ENCODE measurements at regions not wholly inside any gene's neighbourhood (a gene's known extent, or its start where the extent isn't known, plus 50 kb on each side); places are given as distances from the start of the nearest gene placed in this dataset.

- Histone ChIP-seq H3K4me1 (ENCODE audit: control insufficient read depth, insufficient read depth, low read length) (no peaks in the 10 kb centered on the region), H3K27ac (ENCODE audit: control insufficient read depth, insufficient read depth) (no peak overlapping the region), H3K9me3 (replicated peaks; ENCODE audit: control insufficient read depth, insufficient read depth, low read length) (no peaks in the 10 kb centered on the region), H3K4me2 (ENCODE audit: control insufficient read depth, insufficient read depth) (no peak overlapping the region), H4K20me1 (ENCODE audit: control insufficient read depth, insufficient read depth) (no peaks in the 10 kb centered on the region), H3K9ac (ENCODE audit: control insufficient read depth, insufficient read depth, low read length) (no peak overlapping the region), H3K27me3 (replicated peaks in 1 of 2; ENCODE audit: control insufficient read depth in 2 of 2, insufficient read depth in 2 of 2, low read length in 1 of 2) (no peaks in the 10 kb centered on the region), H2AFZ (ENCODE audit: control insufficient read depth, low read depth, low read length) (no peak overlapping the region), H3K4me3 (no peak overlapping the region), H3K79me2 (ENCODE audit: control insufficient read depth, insufficient read depth, low read length) (no peaks in the 10 kb centered on the region), H3K36me3 (ENCODE audit: control insufficient read depth in 2 of 2, insufficient read depth in 2 of 2, low read length in 1 of 2) (no peaks in the 10 kb centered on the region)
- DNase-seq (ENCODE audit: low read depth, low spot score), result no peak
- no TSS peak for BruUV-seq (replicated peaks)
- ChIA-PET POLR2A (no interaction called here), RAD21 (ENCODE audit: unreplicated experiment) (no interaction called here), SMC1A (ENCODE audit: uncharacterized antibody, unreplicated experiment) (no interaction called here), CTCF (no interaction called here)
- in situ Hi-C loops (cut with MboI), result no loop called here
- intact Hi-C loops (cut with micrococcal nuclease; ENCODE audit: unreplicated experiment), result no loop called here
- 0% methylated on average over 2 of the region's 2 CpGs for WGBS (ENCODE audit: insufficient coverage, insufficient replicate concordance, low lambda C conversion rate, missing lambda C conversion rate)
- no peak for ATAC-seq
- TF ChIP-seq MYB (IDR thresholded peaks at IDR 0.05; ENCODE audit: borderline replicate concordance, low read depth, low read length), result no peak
- TF ChIP-seq CEBPZ (IDR thresholded peaks at IDR 0.05; ENCODE audit: low read depth, low read length), result no peak
- no peak for TF ChIP-seq WRNIP1 (IDR thresholded peaks at IDR 0.05; ENCODE audit: borderline replicate concordance, low read depth, low read length)
- no peak for TF ChIP-seq HCFC1 (IDR thresholded peaks at IDR 0.05; ENCODE audit: low read length)
- no peak for TF ChIP-seq CEBPB (IDR thresholded peaks at IDR 0.05; ENCODE audit: borderline replicate concordance in 1 of 2, low read depth in 2 of 2, low read length in 2 of 2)
- TF ChIP-seq EGR1 (IDR thresholded peaks at IDR 0.05; ENCODE audit: borderline replicate concordance in 1 of 2, low read depth in 2 of 2, low read length in 2 of 2), result no peak
- no peak for TF ChIP-seq CHD4 (IDR thresholded peaks at IDR 0.05)
- TF ChIP-seq, protein P1, sequence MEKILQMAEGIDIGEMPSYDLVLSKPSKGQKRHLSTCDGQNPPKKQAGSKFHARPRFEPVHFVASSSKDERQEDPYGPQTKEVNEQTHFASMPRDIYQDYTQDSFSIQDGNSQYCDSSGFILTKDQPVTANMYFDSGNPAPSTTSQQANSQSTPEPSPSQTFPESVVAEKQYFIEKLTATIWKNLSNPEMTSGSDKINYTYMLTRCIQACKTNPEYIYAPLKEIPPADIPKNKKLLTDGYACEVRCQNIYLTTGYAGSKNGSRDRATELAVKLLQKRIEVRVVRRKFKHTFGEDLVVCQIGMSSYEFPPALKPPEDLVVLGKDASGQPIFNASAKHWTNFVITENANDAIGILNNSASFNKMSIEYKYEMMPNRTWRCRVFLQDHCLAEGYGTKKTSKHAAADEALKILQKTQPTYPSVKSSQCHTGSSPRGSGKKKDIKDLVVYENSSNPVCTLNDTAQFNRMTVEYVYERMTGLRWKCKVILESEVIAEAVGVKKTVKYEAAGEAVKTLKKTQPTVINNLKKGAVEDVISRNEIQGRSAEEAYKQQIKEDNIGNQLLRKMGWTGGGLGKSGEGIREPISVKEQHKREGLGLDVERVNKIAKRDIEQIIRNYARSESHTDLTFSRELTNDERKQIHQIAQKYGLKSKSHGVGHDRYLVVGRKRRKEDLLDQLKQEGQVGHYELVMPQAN (conservative IDR thresholded peaks at IDR 0.05), result no peak
- TF ChIP-seq SIN3A (IDR thresholded peaks at IDR 0.05; ENCODE audit: low read depth, low read length), result no peak
- no peak for TF ChIP-seq IKZF2 (IDR thresholded peaks at IDR 0.05)
- TF ChIP-seq ZNF207 (IDR thresholded peaks at IDR 0.05; ENCODE audit: borderline replicate concordance), result no peak
- TF ChIP-seq SMAD5 (IDR thresholded peaks at IDR 0.05; ENCODE audit: low read depth), result no peak
- no peak for TF ChIP-seq DPF2 (IDR thresholded peaks at IDR 0.05)
- TF ChIP-seq IKZF1 (conservative IDR thresholded peaks at IDR 0.05), result no peak
- TF ChIP-seq MEF2A (IDR thresholded peaks at IDR 0.05; ENCODE audit: insufficient read depth, low read depth, low read length), result no peak
- TF ChIP-seq MTA2 (IDR thresholded peaks at IDR 0.05; ENCODE audit: low read depth), result no peak
- FAIRE-seq, result no peak
These were observed 1185.2 kb upstream of the PIK3C3 start for GRCh38 chr18:40769786-40770185.

All from GM12878 (cell line).